Stimulated activated CD4-positive, alpha-beta T cell treated with anti-CD3 and anti-CD28 coated beads, Interleukin-2, amount 100 ng/mL, for 48 hours (primary cell): ENCODE measurements at regions not wholly inside any gene's neighbourhood (a gene's known extent, or its start where the extent isn't known, plus 50 kb on each side); places are given as distances from the start of the nearest gene placed in this dataset.

Experiments
- DNase-seq, 2 donors: peaks; one replicate each; pipeline ENCODE4 v3.0.0-alpha.2; 2020

- no peak for DNase-seq
Observed at GRCh38 chr10:130230036-130230435, 93.8 kb downstream of the GLRX3 start.

GRCh38 chr10:130230611-130231010, 94.4 kb downstream of the GLRX3 start:
- no peak for DNase-seq

GRCh38 chr10:130231251-130231741, 95.1 kb downstream of the GLRX3 start:
- DNase-seq = no peak

- DNase-seq = no peak
Observed at GRCh38 chr10:130232166-130233034, 96.2 kb downstream of the GLRX3 start.

- no peak for DNase-seq
Observed at GRCh38 chr10:130233035-130233360, 96.8 kb downstream of the GLRX3 start.

GRCh38 chr10:130233426-130233825, 97.2 kb downstream of the GLRX3 start:
- DNase-seq = no peak

- DNase-seq = no peak
Observed at GRCh38 chr10:130234171-130234965, 98.2 kb downstream of the GLRX3 start.

- no peak for DNase-seq
Observed at GRCh38 chr10:130236711-130237110, 100.5 kb downstream of the GLRX3 start.

GRCh38 chr10:130240409-130240808, 104.2 kb downstream of the GLRX3 start:
- no peak for DNase-seq

- DNase-seq = no peak
Observed at GRCh38 chr10:130242513-130242912, 106.3 kb downstream of the GLRX3 start.

- DNase-seq = no peak
Observed at GRCh38 chr10:130243015-130243414, 106.8 kb downstream of the GLRX3 start.

GRCh38 chr10:130244031-130244927, 108.1 kb downstream of the GLRX3 start:
- DNase-seq = no peak

GRCh38 chr10:130244928-130245495, 108.8 kb downstream of the GLRX3 start:
- DNase-seq = no peak

GRCh38 chr10:130246113-130246512, 109.9 kb downstream of the GLRX3 start:
- no peak for DNase-seq

GRCh38 chr10:130250127-130250526, 113.9 kb downstream of the GLRX3 start:
- DNase-seq = no peak

- no peak for DNase-seq
Observed at GRCh38 chr10:130251766-130252165, 115.6 kb downstream of the GLRX3 start.

- no peak for DNase-seq
Observed at GRCh38 chr10:130254243-130254642, 118.1 kb downstream of the GLRX3 start.

GRCh38 chr10:130254662-130255061, 118.5 kb downstream of the GLRX3 start:
- no peak for DNase-seq

- DNase-seq = no peak
Observed at GRCh38 chr10:130255777-130256176, 119.6 kb downstream of the GLRX3 start.

GRCh38 chr10:130257897-130258296, 121.7 kb downstream of the GLRX3 start:
- DNase-seq = no peak

- DNase-seq = no peak
Observed at GRCh38 chr10:130259380-130259779, 123.2 kb downstream of the GLRX3 start.

GRCh38 chr10:130261306-130261705, 125.1 kb downstream of the GLRX3 start:
- no peak for DNase-seq

- no peak for DNase-seq
Observed at GRCh38 chr10:130261766-130262165, 125.6 kb downstream of the GLRX3 start.
